SK-N-SH (cell line): ENCODE measurements at regions not wholly inside any gene's neighbourhood (a gene's known extent, or its start where the extent isn't known, plus 50 kb on each side); places are given as distances from the start of the nearest gene placed in this dataset.

Experiments used
- CTCF ChIA-PET: fragments of 300-600, 350-600 bp; formaldehyde crosslinking; extraction: SDS; loops from one replicate; lab custom pipeline; 2021; lab: Yijun Ruan, JAX
- POLR2A ChIA-PET: fragments of 350-600 bp; sonication (Branson Sonifier 250); formaldehyde crosslinking; extraction: SDS; loops from one replicate; lab custom pipeline; 2020; ENCODE audit warnings: antibody characterized with exemption, inconsistent platforms; lab: Yijun Ruan, JAX
- DNase-seq: peaks from one replicate; pipeline ENCODE4 v3.0.0; 2012
- H2AFZ ChIP-seq: fragments of 200-600 bp; sonication (generic); 2 replicates; pipeline ENCODE4 v1.8.1; 2016; ENCODE audit warnings: antibody characterized with exemption, mild to moderate bottlenecking, low read depth
- H3F3A ChIP-seq: fragments of 200-600 bp; sonication (generic); replicated peaks from 2 replicates; pipeline ENCODE3; 2016; ENCODE audit warnings: antibody characterized with exemption, mild to moderate bottlenecking; ENCODE audit not compliant: insufficient read depth
- H3K27ac ChIP-seq, 2 experiments: fragments of 200-500 bp in 1 of 2; fragments of 200-600 bp in 1 of 2; sonication (Bioruptor generic) in 1 of 2; sonication (generic), shearing (Covaris generic) in 1 of 2; 2 replicates each; pipeline versions ENCODE4 v1.5.1 to v1.6.1; 2014 to 2016; ENCODE audit warnings: low read depth in 2 of 2, inconsistent platforms in 1 of 2, low read length in 1 of 2, mild to moderate bottlenecking in 1 of 2, mixed read lengths in 1 of 2
- H3K27me3 ChIP-seq: fragments of 200-600 bp; sonication (generic), shearing (Covaris generic); 2 replicates; pipeline ENCODE4 v1.6.1; 2016; ENCODE audit warnings: mixed run types; ENCODE audit not compliant: insufficient read depth
- H3K36me3 ChIP-seq, 2 experiments: fragments of 200-500 bp in 1 of 2; fragments of 200-600 bp in 1 of 2; sonication (Bioruptor generic) in 1 of 2; sonication (generic) in 1 of 2; replicated peaks in 1 of 2; 2 replicates each; pipeline versions ENCODE3 to v1.5.1; 2014 to 2016; ENCODE audit warnings: low read length in 1 of 2, mild to moderate bottlenecking in 1 of 2; ENCODE audit not compliant: insufficient read depth in 2 of 2, control insufficient read depth in 1 of 2
- H3K4me1 ChIP-seq, 2 experiments: fragments of 200-500 bp in 1 of 2; fragments of 200-600 bp in 1 of 2; sonication (Bioruptor generic) in 1 of 2; sonication (generic), shearing (Covaris generic) in 1 of 2; 2 replicates each; pipeline versions ENCODE4 v1.5.1 to v1.6.1; 2014 to 2016; ENCODE audit warnings: low read depth in 1 of 2, low read length in 1 of 2, mixed run types in 1 of 2; ENCODE audit not compliant: insufficient read depth in 2 of 2, control insufficient read depth in 1 of 2
- H3K4me2 ChIP-seq: fragments of 200-600 bp; sonication (generic), shearing (Covaris generic); 2 replicates; pipeline ENCODE4 v1.6.1; 2017; ENCODE audit warnings: mixed run types
- H3K4me3 ChIP-seq, 2 experiments: fragments of 200-500 bp in 1 of 2; fragments of 200-600 bp in 1 of 2; sonication (Bioruptor generic) in 1 of 2; sonication (generic), shearing (Covaris generic) in 1 of 2; 2 replicates each; pipeline versions ENCODE4 v1.5.1 to v1.8.1; 2014 to 2016; ENCODE audit warnings: low read depth in 2 of 2, inconsistent platforms in 1 of 2, low read length in 1 of 2, mild to moderate bottlenecking in 1 of 2, mixed read lengths in 1 of 2, moderate library complexity in 1 of 2
- H3K79me2 ChIP-seq: fragments of 200-600 bp; sonication (generic); 2 replicates; pipeline ENCODE4 v1.8.1; 2017; ENCODE audit warnings: mild to moderate bottlenecking; ENCODE audit not compliant: insufficient read depth
- H3K9ac ChIP-seq: fragments of 200-600 bp; sonication (generic); 2 replicates; pipeline ENCODE4 v1.6.1; 2017; ENCODE audit warnings: mixed run types
- H3K9me2 ChIP-seq: fragments of 200-600 bp; sonication (generic); 2 replicates; pipeline ENCODE4 v1.6.1; 2017; ENCODE audit warnings: mixed run types
- H3K9me3 ChIP-seq: fragments of 200-600 bp; sonication (generic); 2 replicates; pipeline ENCODE4 v1.6.1; 2017; ENCODE audit warnings: mixed run types, mild to moderate bottlenecking, moderate library complexity
- H4K20me1 ChIP-seq: fragments of 200-600 bp; sonication (generic); 2 replicates; pipeline ENCODE4 v1.6.1; 2017; ENCODE audit warnings: mild to moderate bottlenecking, mixed run types; ENCODE audit not compliant: insufficient read depth
- CHD2 ChIP-seq: fragments of 150-350 bp; IDR thresholded peaks from 2 replicates; pipeline ENCODE4 v1.6.1; 2018; ENCODE audit warnings: low read length; ENCODE audit not compliant: partially characterized antibody
- ELF1 ChIP-seq: IDR thresholded peaks from 2 replicates; pipeline ENCODE4 v1.4.0; 2012
- EZH2phosphoT487 ChIP-seq: fragments of 200-600 bp; sonication (generic); IDR thresholded peaks from 2 replicates; pipeline ENCODE4 v1.6.1; 2017; ENCODE audit warnings: low read depth, mixed run types, mild to moderate bottlenecking, antibody characterized with exemption, moderate library complexity, borderline replicate concordance
- FOSL2 ChIP-seq: IDR thresholded peaks from 2 replicates; pipeline ENCODE4 v1.4.0; 2012; ENCODE audit warnings: low read depth, mild to moderate bottlenecking, moderate library complexity, borderline replicate concordance
- FOXM1 ChIP-seq: IDR thresholded peaks from 2 replicates; pipeline ENCODE4 v1.4.0; 2012; ENCODE audit warnings: low read depth, mild to moderate bottlenecking
- IRF3 ChIP-seq: fragments of 150-350 bp; IDR thresholded peaks from 2 replicates; pipeline ENCODE4 v1.6.1; 2016; ENCODE audit warnings: mild to moderate bottlenecking, low read depth, low read length
- MAX ChIP-seq: IDR thresholded peaks from 2 replicates; pipeline ENCODE4 v1.4.0; 2012; ENCODE audit warnings: low read depth
- NRF1 ChIP-seq: IDR thresholded peaks from 2 replicates; pipeline ENCODE4 v1.6.1; 2012; ENCODE audit warnings: low read depth, mild to moderate bottlenecking, low read length
- PBX3 ChIP-seq: IDR thresholded peaks from 2 replicates; pipeline ENCODE4; 2012
- RAD21 ChIP-seq: IDR thresholded peaks from 2 replicates; pipeline ENCODE4 v1.6.1; 2012; ENCODE audit warnings: mild to moderate bottlenecking, low read length
- REST ChIP-seq: IDR thresholded peaks from 2 replicates; pipeline ENCODE4 v1.6.1; 2012; ENCODE audit warnings: mild to moderate bottlenecking, low read depth, low read length, moderate library complexity
- RXRA ChIP-seq: IDR thresholded peaks from 2 replicates; pipeline ENCODE4 v1.4.0; 2012; ENCODE audit warnings: low read depth, mild to moderate bottlenecking, borderline replicate concordance
- TAF1 ChIP-seq: IDR thresholded peaks from 2 replicates; pipeline ENCODE4 v1.6.1; 2012; ENCODE audit warnings: low read depth, mild to moderate bottlenecking, low read length, moderate library complexity, borderline replicate concordance
- USF2 ChIP-seq: fragments of 150-350 bp; IDR thresholded peaks from 2 replicates; pipeline ENCODE4 v1.6.1; 2017; ENCODE audit warnings: antibody characterized with exemption, low read length, low read depth, borderline replicate concordance
- WGBS: methylation state at CpG from one replicate; pipeline ENCODE4 v1.1.6; 2017; ENCODE audit warnings: low lambda C conversion rate; 5-methylcytosine and 5-hydroxymethylcytosine counted together

- TF ChIP-seq USF2, result no peak
- TF ChIP-seq TAF1, result no peak
- no peak for TF ChIP-seq EZH2phosphoT487
- TF ChIP-seq IRF3, result no peak
Observed at GRCh38 chr6:147699637-147700036, 191.1 kb downstream of the SAMD5 start (continued).

- no peak overlapping the region for H2AFZ ChIP-seq
- TF ChIP-seq TAF1 (no peak), MAX (no peak), FOSL2 (no peak), FOXM1 (no peak), ELF1 (no peak), RXRA (no peak), EZH2phosphoT487 (no peak), NRF1 (no peak), REST (no peak), CHD2 (no peak), RAD21 (no peak), PBX3 (no peak)
- TF ChIP-seq, all 33 proteins: peak for 0
- Histone ChIP-seq H4K20me1 (no peaks in the 10 kb centered on the region), H3K4me2 (no peak overlapping the region), H3K4me1 (peaks cover 0 to 12% of the 10 kb centered on the region in 2 experiments; a peak in 1 of 4 replicates), H3F3A (no peaks in the 10 kb centered on the region), H3K9me3 (no peaks in the 10 kb centered on the region), H3K9ac (no peak overlapping the region), H3K36me3 (no peaks in the 10 kb centered on the region), H3K4me3 (no peak overlapping the region), H3K27ac (no peak overlapping the region), H3K27me3 (no peaks in the 10 kb centered on the region), H3K9me2 (no peaks in the 10 kb centered on the region), H3K79me2 (no peaks in the 10 kb centered on the region)
- DNase-seq, result no peak
- 10% methylated on average over 5 of the region's 5 CpGs for WGBS
- CTCF ChIA-PET, result no interaction called here
- POLR2A ChIA-PET, result no interaction called here
Observed at GRCh38 chr6:147700436-147701209, 192.1 kb downstream of the SAMD5 start.
